Stimulated activated naive CD4-positive, alpha-beta T cell treated with Interleukin-2 at 50 U/mL for 16 hours (primary cell): ENCODE measurements at regions not wholly inside any gene's neighbourhood (a gene's known extent, or its start where the extent isn't known, plus 50 kb on each side); places are given as distances from the start of the nearest gene placed in this dataset.
"Not testable (repeated sequence)": the region's sequence is repeated elsewhere in the genome, so short reads cannot be mapped to it uniquely, and the experiment has no call there.

Experiments
- DNase-seq: peaks from one replicate; lab custom pipeline; 2025; lab: John Stamatoyannopoulos, UW

DNA sequence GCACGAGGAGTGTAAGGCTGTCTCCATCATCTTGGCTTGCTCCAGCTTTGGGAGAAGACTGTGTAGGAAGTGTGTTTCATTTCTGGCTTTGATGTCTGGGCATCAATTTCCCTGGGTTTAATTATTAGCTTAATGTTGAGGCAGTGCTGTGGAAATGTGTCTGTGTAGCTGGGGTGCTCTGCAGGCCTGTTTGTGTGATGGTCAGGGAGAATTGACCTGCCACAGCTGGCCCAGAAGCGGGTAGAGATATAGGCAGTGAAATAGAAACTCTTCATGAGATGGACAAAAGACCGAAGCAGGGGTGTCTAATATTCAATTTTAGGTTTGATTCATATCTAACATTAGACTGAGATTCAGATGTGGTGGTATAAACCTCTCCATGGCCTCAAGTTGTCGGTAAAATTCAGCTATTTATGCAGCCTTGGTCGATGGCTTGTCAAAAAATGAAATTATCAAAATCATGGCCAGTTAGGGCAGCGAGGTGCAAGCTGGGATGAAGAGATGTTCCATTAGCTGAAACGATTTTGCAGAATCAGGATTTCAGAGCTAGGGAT is 95.3 kb upstream of the SNX9 start:
- no peak for DNase-seq

DNA sequence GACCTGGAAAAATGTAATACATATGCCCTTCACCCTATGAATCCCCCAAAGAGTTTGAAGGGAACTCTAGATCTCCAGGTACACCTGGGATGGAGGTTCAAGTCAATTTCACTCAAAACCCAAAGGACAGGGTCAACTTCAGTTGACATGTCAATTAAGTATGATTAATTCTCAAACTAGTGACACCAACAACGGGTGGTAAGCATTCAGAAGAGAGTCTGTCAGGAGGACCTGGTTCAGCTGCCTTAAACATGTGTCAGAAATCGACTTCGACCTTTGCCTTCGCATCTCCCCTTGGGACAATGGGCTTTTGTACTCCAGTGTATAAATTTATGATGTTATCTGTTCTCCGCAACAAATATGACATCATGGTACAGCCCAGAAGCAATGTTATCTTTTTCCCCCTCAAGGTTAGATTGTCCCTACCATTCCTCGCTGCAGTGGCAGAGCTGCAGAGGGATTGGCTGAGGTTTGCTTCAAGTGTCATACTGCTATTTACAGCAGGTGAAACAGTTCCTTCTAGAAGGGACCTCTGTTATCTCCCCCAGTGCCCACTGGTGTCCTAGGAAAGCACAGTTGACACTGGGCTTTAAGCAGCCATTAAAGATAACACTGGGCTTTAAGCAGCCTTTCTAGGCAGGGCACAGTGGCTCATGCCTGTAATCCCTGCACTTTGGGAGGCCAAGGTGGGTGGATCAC is 94.7 kb upstream of the SNX9 start:
- no peak for DNase-seq

DNA sequence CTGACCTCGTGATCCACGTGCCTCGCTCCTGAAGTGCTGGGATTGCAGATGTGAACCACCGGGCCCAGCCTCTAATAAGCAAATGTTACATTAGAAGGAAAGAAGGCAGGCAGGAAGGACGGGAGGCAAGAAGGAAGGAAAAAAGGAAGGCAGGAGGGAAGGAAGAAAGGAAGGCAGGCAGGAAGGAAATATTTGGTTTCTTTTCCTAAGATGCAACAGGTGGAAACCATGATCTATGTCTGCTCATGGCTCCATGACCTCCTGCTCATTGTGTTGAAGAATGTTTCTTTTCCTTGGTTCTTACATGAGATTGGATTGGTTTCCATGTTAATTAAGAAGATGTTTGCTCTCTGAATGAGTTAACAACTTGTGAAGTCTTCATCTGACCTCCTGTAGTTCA is 91.8 kb upstream of the SNX9 start:
- no peak for DNase-seq

DNA sequence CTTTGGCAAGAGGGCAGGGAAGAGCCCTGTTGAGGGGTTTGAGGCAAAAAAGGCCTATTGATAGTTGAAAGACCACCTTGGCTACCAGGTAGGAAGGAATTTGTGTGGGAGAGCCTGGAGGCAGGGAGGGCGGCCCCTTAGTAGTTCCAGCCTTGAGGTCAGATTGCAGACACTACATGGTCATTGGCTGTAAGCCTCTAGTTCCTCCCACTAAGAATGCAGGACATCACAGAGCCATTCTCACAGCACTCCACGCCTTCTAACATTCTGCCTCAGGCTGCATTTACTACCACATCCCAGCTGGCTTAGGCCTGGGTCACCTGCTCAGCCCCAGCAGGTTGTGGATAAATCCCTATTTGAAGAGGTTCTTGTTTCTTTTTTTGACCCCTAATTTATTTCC is 91.0 kb upstream of the SNX9 start:
- no peak for DNase-seq

GRCh38 chr6:157732416-157733161 is 90.5 kb upstream of the SNX9 start:
- DNase-seq: no peak

GRCh38 chr6:157736555-157736954 is 86.5 kb upstream of the SNX9 start:
- DNase-seq: not testable (repeated sequence)

DNA sequence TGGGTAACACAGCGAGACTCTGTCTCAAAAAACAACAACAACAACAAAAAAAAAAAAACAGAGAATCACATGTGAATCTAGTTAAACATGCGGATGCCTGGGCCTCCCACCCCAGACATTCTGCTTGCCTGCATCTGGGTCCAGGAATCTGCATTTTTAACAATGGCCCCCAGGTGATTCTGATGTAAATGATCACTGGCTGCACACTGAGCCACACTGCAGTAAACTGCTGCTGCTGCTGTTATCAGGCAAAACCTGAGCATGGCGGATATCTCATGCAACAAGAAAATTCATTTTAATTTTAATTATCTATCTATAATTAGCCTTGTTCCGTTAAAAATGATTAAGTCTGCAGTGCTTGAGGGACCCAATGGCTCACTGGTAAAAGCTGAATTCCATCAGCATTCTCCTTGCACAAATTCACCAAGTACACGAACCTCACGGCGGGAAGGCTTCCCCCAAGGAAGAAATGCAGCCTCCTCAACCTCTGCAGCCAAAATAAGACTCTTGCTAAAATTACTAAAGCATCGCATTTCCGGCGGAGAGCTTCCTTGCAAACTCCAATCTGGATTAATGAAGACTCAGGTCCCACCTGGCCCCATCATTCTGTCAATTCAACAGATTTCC is 81.6 kb upstream of the SNX9 start:
- DNase-seq: no peak

DNA sequence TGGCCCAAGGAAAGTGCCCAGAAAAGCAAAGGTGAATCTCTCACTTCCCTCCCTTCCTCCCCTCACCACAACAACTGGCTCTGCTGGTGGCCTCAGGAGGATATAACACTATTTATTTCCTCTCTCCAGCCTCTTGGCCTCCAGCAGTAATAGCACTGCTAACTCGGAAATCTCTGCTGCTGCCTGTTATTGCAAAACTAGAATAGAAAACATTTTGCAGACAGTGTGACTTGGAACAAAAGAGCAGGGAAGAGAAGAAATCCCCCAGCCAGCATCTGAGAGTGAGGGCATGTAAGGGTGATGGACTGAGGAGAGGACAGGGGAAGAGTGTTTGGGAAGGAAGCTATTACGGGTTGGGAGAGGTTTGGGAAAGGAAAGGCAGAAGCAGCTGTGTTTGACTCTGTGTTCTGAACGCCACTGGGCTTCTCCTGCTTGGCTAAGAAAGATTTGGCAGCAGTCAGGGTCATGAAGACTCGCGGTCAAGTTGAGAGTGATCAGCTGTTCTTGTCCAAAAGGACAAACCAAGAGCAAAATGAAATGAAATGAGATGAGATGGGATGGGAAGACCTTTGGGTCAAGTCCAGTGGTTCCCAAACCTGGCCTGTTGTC is 81.0 kb upstream of the SNX9 start:
- no peak for DNase-seq

GRCh38 chr6:157744102-157744601 is 78.9 kb upstream of the SNX9 start:
- DNase-seq: no peak

GRCh38 chr6:157746897-157747296 is 76.1 kb upstream of the SNX9 start:
- DNase-seq: no peak

DNA sequence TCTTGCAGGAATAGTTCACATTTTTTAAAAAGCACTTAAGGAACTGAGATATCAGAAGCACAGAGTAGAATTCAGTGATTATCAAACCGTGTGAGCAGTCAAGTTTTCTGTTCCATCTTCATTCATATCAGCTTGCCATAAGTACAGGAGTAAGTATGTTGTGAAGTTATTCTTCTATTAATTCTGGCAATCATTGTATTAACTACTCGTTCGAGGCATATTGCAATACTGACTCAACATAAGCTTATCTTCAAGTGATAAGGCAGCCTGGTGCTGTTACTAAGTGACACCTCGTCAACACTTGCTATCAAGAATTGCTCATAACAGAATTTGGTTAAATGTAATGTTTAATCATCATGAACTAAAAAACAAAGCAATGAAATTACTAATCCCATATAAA is 75.7 kb upstream of the SNX9 start:
- no peak for DNase-seq

- no peak for DNase-seq
Measured at GRCh38 chr6:157748839-157749571, 74.0 kb upstream of the SNX9 start.

GRCh38 chr6:157750973-157751372 is 72.1 kb upstream of the SNX9 start:
- not testable (repeated sequence) for DNase-seq

- no peak for DNase-seq
Measured at GRCh38 chr6:157751547-157752200, 71.4 kb upstream of the SNX9 start.

GRCh38 chr6:157752879-157753278 is 70.2 kb upstream of the SNX9 start:
- not testable (repeated sequence) for DNase-seq

GRCh38 chr6:157753291-157753690 is 69.8 kb upstream of the SNX9 start:
- DNase-seq: no peak

DNA sequence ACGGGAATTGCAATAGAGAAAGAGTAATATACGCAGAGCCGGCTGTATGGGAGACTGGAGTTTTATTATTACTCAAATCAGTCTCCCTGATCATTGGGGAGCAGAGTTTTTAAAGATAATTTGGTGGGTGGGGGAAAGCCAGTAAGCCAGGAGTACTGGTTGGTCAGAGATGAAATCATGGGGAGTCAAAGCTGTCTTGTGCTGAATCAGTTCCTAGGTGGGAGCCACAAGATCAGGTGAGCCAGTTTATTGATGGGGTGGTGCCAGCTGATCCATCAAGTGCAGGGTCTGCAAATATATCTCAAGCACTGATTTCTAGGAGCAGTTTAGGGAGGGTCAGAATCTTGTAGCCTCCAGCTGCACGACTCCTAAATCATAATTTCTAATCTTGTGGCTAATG is 69.2 kb upstream of the SNX9 start:
- DNase-seq: not testable (repeated sequence)

GRCh38 chr6:157754351-157754750 is 68.7 kb upstream of the SNX9 start:
- DNase-seq: no peak

DNA sequence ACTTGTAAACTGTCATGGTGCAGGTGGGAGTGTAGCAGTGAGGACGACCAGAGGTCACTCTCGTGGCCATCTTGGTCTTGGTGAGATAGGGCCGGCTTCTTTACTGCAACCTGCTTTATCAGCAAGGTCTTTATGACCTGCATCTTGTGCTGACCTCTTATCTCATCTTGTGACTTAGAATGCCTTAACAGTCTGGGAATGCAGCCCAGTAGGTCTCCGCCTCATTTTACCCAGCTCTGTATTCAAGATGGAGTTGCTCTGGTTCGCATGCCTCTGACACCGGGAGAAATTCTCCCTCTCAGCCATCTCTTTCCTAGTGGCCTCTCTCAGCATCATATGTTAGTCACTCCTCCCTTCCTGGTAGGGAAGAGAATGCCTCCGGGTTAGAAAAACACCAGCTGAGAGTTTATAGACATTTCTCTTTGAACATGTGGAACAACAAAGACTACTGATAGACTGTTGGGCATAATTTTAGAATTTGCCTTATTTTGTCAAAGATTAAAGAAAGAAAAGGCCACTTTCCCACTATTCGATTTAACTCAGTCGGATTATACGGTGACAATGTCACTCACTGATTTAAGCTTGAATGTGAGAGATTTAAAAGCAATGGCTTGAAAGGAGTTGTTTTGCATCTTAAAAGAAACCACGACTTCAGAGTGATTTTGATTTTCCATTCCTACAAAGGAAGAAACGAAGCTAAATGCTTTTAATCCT is 67.9 kb upstream of the SNX9 start:
- DNase-seq: no peak

DNA sequence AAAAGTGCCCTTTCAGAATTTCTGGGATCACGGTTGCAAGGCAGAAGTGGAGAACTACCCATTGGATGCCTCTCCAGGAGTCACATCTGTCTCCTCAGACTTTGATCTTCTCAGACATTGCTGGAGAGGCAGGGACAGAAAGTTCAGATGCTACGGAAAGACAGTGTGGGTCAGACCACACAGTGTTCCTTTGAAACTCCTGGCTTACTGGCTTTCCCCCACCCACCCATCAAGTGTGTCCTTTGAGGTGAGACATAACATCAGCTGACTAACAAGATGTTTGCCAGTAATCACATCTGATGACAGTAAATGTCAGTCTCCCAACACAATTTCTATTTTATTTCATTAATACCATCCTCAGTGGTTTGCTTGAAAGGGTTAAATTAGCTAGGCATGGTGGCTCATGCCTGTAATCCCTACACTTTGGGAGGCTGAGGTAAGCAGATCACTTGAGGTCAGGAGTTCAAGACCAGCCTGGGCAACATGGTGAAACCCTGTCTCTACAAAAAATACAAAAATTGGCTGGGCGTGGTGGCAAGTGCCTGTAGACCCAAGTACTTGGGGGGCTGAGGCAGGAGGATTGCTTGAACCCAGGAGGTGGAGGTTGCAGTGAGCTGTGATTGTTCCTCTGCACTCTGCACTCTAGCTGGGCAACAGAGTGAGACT is 67.2 kb upstream of the SNX9 start:
- DNase-seq: peak; percentile 76
